Suprapubic skin (tissue), 4 donors: ENCODE measurements at regions not wholly inside any gene's neighbourhood (a gene's known extent, or its start where the extent isn't known, plus 50 kb on each side); places are given as distances from the start of the nearest gene placed in this dataset.

Experiments used
- DNase-seq, 2 donors: peaks; one replicate each; pipeline ENCODE4 v3.0.0-alpha.2; 2019; ENCODE audit warnings: low spot score in 2 of 2
- H3K27ac ChIP-seq: fragments of 200-600 bp; sonication (generic); one replicate; pipeline ENCODE4 v1.5.1; 2019
- H3K27me3 ChIP-seq: fragments of 200-600 bp; sonication (generic); one replicate; pipeline ENCODE4 v1.5.1; 2019
- H3K36me3 ChIP-seq: fragments of 200-600 bp; sonication (generic); one replicate; pipeline ENCODE4 v1.5.1; 2019
- H3K4me1 ChIP-seq: fragments of 200-600 bp; sonication (generic); one replicate; pipeline ENCODE4 v1.5.1; 2019
- H3K4me3 ChIP-seq: fragments of 200-600 bp; sonication (generic); one replicate; pipeline ENCODE4 v1.5.1; 2019; ENCODE audit warnings: mild to moderate bottlenecking
- H3K9me3 ChIP-seq: fragments of 200-600 bp; sonication (generic); one replicate; pipeline ENCODE4 v1.5.1; 2019
- EP300 ChIP-seq: sonication (generic); formaldehyde crosslinking; IDR thresholded peaks from one replicate; pipeline ENCODE4 v1.6.1; 2017; ENCODE audit warnings: antibody characterized with exemption
- POLR2A ChIP-seq, 2 donors: fragments of 450-650 bp; IDR thresholded peaks; one replicate each; pipeline ENCODE4 v1.6.1; 2017; ENCODE audit warnings: antibody characterized with exemption in 2 of 2, mild to moderate bottlenecking in 2 of 2, moderate library complexity in 2 of 2
- POLR2AphosphoS5 ChIP-seq, 3 donors: sonication (generic); formaldehyde crosslinking; IDR thresholded peaks; one replicate each; pipeline ENCODE4 v1.6.1; 2017; ENCODE audit warnings: antibody characterized with exemption in 3 of 3
- WGBS: methylation state at CpG from one replicate; pipeline ENCODE4 v1.1.5; 2018; 5-methylcytosine and 5-hydroxymethylcytosine counted together
- TF ChIP-seq, protein P1 (sequence below), 2 donors: fragments of 200-600 bp in 1 of 2; fragments of 450-650 bp in 1 of 2; sonication (generic) in 1 of 2; IDR thresholded peaks; one replicate each; pipeline ENCODE4 v1.5.1; 2016 to 2019; ENCODE audit warnings: antibody characterized with exemption in 2 of 2, mild to moderate bottlenecking in 1 of 2, moderate library complexity in 1 of 2

- H3K4me1 ChIP-seq = no peaks in the 10 kb centered on the region
- H3K27ac ChIP-seq = no peak overlapping the region
- H3K27me3 ChIP-seq = no peaks in the 10 kb centered on the region
- 76% methylated on average over 2 of the region's 2 CpGs for WGBS
- no peak for TF ChIP-seq EP300
- TF ChIP-seq POLR2A (IDR thresholded peaks at IDR 0.05) = no peak
- TF ChIP-seq, protein P1, sequence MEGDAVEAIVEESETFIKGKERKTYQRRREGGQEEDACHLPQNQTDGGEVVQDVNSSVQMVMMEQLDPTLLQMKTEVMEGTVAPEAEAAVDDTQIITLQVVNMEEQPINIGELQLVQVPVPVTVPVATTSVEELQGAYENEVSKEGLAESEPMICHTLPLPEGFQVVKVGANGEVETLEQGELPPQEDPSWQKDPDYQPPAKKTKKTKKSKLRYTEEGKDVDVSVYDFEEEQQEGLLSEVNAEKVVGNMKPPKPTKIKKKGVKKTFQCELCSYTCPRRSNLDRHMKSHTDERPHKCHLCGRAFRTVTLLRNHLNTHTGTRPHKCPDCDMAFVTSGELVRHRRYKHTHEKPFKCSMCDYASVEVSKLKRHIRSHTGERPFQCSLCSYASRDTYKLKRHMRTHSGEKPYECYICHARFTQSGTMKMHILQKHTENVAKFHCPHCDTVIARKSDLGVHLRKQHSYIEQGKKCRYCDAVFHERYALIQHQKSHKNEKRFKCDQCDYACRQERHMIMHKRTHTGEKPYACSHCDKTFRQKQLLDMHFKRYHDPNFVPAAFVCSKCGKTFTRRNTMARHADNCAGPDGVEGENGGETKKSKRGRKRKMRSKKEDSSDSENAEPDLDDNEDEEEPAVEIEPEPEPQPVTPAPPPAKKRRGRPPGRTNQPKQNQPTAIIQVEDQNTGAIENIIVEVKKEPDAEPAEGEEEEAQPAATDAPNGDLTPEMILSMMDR (IDR thresholded peaks at IDR 0.05) = no peak
- TF ChIP-seq POLR2AphosphoS5 (IDR thresholded peaks at IDR 0.05) = no peak
- DNase-seq = no peak
- H3K36me3 ChIP-seq = no peaks in the 10 kb centered on the region
- H3K9me3 ChIP-seq = no peaks in the 10 kb centered on the region
- H3K4me3 ChIP-seq = no peak overlapping the region
Observed at GRCh38 chr6:47379328-47379727, 69.6 kb upstream of the TNFRSF21 start.

DNA sequence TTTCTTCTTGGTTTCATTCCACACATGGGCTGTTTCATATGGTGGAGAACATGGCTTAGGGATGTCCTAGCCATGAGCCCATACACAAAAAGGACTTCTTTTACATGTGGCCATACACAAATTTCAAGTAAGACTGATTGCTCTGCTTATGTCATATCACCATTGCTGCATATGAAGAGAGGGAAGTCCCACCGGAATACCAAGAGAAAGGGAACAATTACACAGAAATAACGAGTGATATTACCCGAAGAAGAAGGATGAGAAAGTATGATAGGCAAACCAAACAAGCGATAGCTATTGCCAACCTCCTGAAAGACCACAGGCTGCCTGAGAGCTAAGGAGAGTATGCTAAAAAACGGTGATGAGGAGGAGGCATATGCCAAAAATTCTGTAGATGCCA is 70.5 kb upstream of the TNFRSF21 start:
- no peak for DNase-seq
- Histone ChIP-seq H3K4me3 (no peak overlapping the region), H3K27ac (no peak overlapping the region), H3K36me3 (no peaks in the 10 kb centered on the region), H3K9me3 (no peaks in the 10 kb centered on the region), H3K27me3 (no peaks in the 10 kb centered on the region), H3K4me1 (no peaks in the 10 kb centered on the region)
- TF ChIP-seq POLR2AphosphoS5 (IDR thresholded peaks at IDR 0.05) (no peak), POLR2A (IDR thresholded peaks at IDR 0.05) (no peak), EP300 (no peak)
- TF ChIP-seq, protein P1 (IDR thresholded peaks at IDR 0.05) = no peak
- WGBS = 81% methylated on average over 5 of the region's 5 CpGs

GRCh38 chr6:47381036-47381435 is 71.3 kb upstream of the TNFRSF21 start:
- no peaks in the 10 kb centered on the region for H3K27me3 ChIP-seq
- H3K4me3 ChIP-seq = no peak overlapping the region
- H3K9me3 ChIP-seq = no peaks in the 10 kb centered on the region
- TF ChIP-seq POLR2AphosphoS5 (IDR thresholded peaks at IDR 0.05) (no peak), POLR2A (IDR thresholded peaks at IDR 0.05) (no peak), EP300 (no peak)
- TF ChIP-seq, protein P1 (IDR thresholded peaks at IDR 0.05) = no peak
- H3K36me3 ChIP-seq = no peaks in the 10 kb centered on the region
- H3K27ac ChIP-seq = no peak overlapping the region
- DNase-seq = no peak
- 83% methylated on average over 2 of the region's 2 CpGs for WGBS
- H3K4me1 ChIP-seq = no peaks in the 10 kb centered on the region

- Histone ChIP-seq H3K9me3 (no peaks in the 10 kb centered on the region), H3K27ac (no peak overlapping the region), H3K36me3 (no peaks in the 10 kb centered on the region), H3K27me3 (no peaks in the 10 kb centered on the region), H3K4me1 (no peaks in the 10 kb centered on the region), H3K4me3 (no peak overlapping the region)
- no peak for DNase-seq
- 98% methylated on average over 1 of the region's 1 CpG for WGBS
- no peak for TF ChIP-seq POLR2A (IDR thresholded peaks at IDR 0.05)
- TF ChIP-seq, protein P1 (IDR thresholded peaks at IDR 0.05) = no peak
- TF ChIP-seq POLR2AphosphoS5 (IDR thresholded peaks at IDR 0.05) = no peak
- TF ChIP-seq EP300 = no peak
Observed at GRCh38 chr6:47383360-47383759, 73.7 kb upstream of the TNFRSF21 start.

DNA sequence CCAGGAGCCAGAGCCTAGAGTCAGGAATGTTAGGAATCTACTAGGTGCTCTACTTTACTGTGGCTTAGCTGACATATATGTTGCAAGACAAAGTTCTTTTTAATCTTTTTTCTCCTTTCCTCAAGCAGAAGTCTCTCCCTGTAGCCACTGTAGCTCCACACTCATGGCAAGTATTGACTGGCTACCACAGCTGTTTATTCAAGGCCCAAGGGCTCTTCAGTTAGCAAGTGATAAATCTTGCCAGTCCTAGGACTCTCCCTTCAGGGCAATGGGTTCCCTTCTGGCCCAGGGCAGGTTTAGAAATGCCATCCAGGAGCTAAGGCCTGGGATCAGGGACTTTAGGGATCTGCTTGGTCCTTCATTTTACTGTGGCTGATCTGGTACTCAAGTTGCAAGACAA is 82.0 kb upstream of the TNFRSF21 start:
- H3K27ac ChIP-seq = no peak overlapping the region
- H3K4me3 ChIP-seq = no peak overlapping the region
- TF ChIP-seq, protein P1 (IDR thresholded peaks at IDR 0.05) = no peak
- no peak for TF ChIP-seq EP300
- no peak for TF ChIP-seq POLR2A (IDR thresholded peaks at IDR 0.05)
- H3K9me3 ChIP-seq = no peaks in the 10 kb centered on the region
- H3K27me3 ChIP-seq = no peaks in the 10 kb centered on the region
- no peaks in the 10 kb centered on the region for H3K4me1 ChIP-seq
- no peaks in the 10 kb centered on the region for H3K36me3 ChIP-seq
- DNase-seq = no peak
